HL-60 (cell line): ENCODE measurements at regions not wholly inside any gene's neighbourhood (a gene's known extent, or its start where the extent isn't known, plus 50 kb on each side); places are given as distances from the start of the nearest gene placed in this dataset.

ENCODE experiments used
- DNase-seq, 2 experiments: peaks; one replicate each; pipeline ENCODE4 v3.0.0-alpha.2; 2010 to 2020; ENCODE audit warnings: low read depth in 1 of 2, low spot score in 1 of 2
- H3K27ac ChIP-seq: fragments of 250-450 bp; sonication (Bioruptor Pico); replicated peaks from 2 replicates; pipeline ENCODE4 v1.5.1; 2020; ENCODE audit warnings: mild to moderate bottlenecking, moderate library complexity
- H3K27me3 ChIP-seq: fragments of 250-450 bp; sonication (Bioruptor Pico); 2 replicates; pipeline ENCODE4 v1.5.1; 2021; ENCODE audit warnings: mild to moderate bottlenecking, moderate library complexity; ENCODE audit not compliant: insufficient read depth, poor library complexity, severe bottlenecking
- H3K4me3 ChIP-seq: replicated peaks from 2 replicates; pipeline ENCODE4 v1.5.1; 2011; ENCODE audit warnings: mild to moderate bottlenecking, control low read depth, low read length; ENCODE audit not compliant: insufficient read depth
- CTCF ChIP-seq: IDR thresholded peaks from one replicate; pipeline ENCODE4 v1.5.1; 2011; ENCODE audit warnings: low read length, control low read depth, inconsistent platforms; ENCODE audit not compliant: insufficient read depth
- GABPA ChIP-seq: IDR thresholded peaks from 2 replicates; pipeline ENCODE4 v1.6.1; 2012; ENCODE audit warnings: low read depth
- POLR2AphosphoS5 ChIP-seq: IDR thresholded peaks from 2 replicates; pipeline ENCODE4 v1.6.1; 2012; ENCODE audit warnings: low read depth
- REST ChIP-seq: IDR thresholded peaks from 2 replicates; pipeline ENCODE4 v1.6.1; 2012; ENCODE audit warnings: low read depth; ENCODE audit not compliant: insufficient replicate concordance
- SPI1 ChIP-seq: IDR thresholded peaks from 2 replicates; pipeline ENCODE4 v1.6.1; 2012; ENCODE audit warnings: low read depth, mild to moderate bottlenecking, borderline replicate concordance

GRCh38 chr15:35701402-35702046 is 155.6 kb upstream of the DPH6 start:
- TF ChIP-seq REST, result no peak
- no peak for TF ChIP-seq CTCF
- no peak for TF ChIP-seq GABPA
- TF ChIP-seq POLR2AphosphoS5, result no peak
- no peak for TF ChIP-seq SPI1
- DNase-seq, result no peak
- no peak overlapping the region for H3K4me3 ChIP-seq
- H3K27me3 ChIP-seq, result no peaks in the 10 kb centered on the region
- H3K27ac ChIP-seq, result no peak overlapping the region

DNA sequence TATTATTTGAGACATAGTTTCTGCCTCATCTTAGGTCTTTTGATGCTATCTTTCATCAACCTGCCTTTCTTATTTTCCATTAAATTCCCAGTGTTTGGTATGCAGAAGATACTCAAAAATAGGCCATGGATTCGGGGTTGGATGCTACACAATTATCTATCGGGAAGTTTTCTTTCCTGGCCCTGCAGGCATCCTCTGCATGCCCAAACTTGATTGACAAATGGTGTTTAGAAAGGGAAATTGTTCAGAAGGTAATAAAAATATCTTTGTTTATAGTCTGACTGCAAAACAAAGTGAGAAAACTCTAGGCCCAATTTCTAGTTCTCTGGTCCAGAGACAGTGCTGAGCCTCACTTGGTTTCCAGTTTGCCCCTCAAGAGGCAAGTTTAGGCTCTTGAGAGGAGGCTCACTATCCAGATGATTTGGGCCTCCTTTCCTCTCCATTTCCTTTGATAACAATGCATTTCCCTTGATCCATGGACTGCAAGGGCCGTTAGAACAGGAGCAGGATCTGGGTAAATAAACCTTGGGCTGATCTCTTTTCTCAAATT is 157.1 kb upstream of the DPH6 start:
- DNase-seq, result no peak
- TF ChIP-seq CTCF (no peak), REST (no peak), POLR2AphosphoS5 (no peak), SPI1 (no peak), GABPA (no peak)
- no peak overlapping the region for H3K4me3 ChIP-seq
- H3K27ac ChIP-seq, result no peak overlapping the region
- H3K27me3 ChIP-seq, result no peaks in the 10 kb centered on the region

DNA sequence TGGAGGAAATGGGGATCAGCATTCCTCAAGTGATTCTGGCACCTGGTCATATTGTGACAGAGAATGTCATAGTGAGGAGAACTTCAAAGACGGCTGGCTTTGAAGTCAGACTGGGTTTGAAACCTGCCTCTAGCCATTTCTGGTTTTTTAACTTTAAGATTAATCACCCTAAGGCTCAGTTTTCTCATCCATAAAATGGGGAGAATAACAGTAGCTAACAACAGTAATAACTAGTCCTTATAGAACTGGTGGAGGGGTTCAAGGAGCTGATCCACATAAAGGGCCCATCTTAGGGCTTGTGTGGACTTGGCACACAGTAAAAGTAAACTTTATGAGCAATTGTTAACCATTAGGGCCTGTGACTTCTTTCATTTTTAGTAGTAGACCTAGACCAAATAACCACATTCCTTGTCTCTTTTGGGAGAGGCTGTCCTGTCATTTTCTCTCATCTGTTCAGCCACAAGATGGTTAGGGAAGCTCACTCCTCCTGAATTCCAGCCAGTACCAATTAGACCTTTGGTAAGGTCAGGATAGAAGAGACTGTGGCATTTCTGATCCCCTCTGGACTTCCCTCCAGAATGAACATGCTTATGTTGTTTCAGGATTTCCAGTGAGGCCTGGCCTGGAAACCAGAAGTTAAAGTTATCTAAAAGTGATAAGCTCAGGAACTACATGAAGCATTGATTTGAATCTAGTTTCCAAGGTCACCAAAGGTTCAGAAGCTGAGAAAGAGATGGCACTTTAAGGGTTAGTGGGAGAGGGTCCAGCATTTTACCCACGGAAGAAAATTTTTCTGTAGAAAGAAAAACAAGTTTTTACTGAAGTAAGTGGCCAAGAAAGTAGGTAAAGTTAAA is 159.3 kb upstream of the DPH6 start:
- no peak for DNase-seq
- H3K27me3 ChIP-seq, result no peaks in the 10 kb centered on the region
- H3K4me3 ChIP-seq, result no peak overlapping the region
- TF ChIP-seq POLR2AphosphoS5, result no peak
- TF ChIP-seq GABPA, result no peak
- H3K27ac ChIP-seq, result no peak overlapping the region

GRCh38 chr15:35705884-35706585 is 160.1 kb upstream of the DPH6 start:
- H3K4me3 ChIP-seq, result no peak overlapping the region
- no peak overlapping the region for H3K27ac ChIP-seq
- TF ChIP-seq SPI1 (no peak), CTCF (no peak)
- no peaks in the 10 kb centered on the region for H3K27me3 ChIP-seq
- DNase-seq, result no peak
